Right lobe of liver (tissue), 6 donors: ENCODE measurements at regions not wholly inside any gene's neighbourhood (a gene's known extent, or its start where the extent isn't known, plus 50 kb on each side); places are given as distances from the start of the nearest gene placed in this dataset.
A peak's percentile ranks its signal among the peaks of the same experiment; 100 is the strongest.

ENCODE experiments used
- ATAC-seq, 4 donors: fragments of 200-7000 bp; cut with Tn5 transposase; one replicate each; pipeline ENCODE4 v1.9.1; 2020; ENCODE audit warnings: mild to moderate bottlenecking in 4 of 4, moderate library complexity in 4 of 4
- DNase-seq, 3 donors: peaks; one replicate each; pipeline ENCODE4 v3.0.0-alpha.2; 2020
- H3K27ac ChIP-seq, 3 donors: fragments of 200-600 bp; one replicate each; pipeline ENCODE4 v1.8.0; 2022
- H3K27me3 ChIP-seq, 2 donors: fragments of 200-600 bp; one replicate each; pipeline ENCODE4 v1.8.0; 2022
- H3K36me3 ChIP-seq, 4 donors: fragments of 200-600 bp; sonication (generic) in 1 of 4; one replicate each; pipeline versions ENCODE4 v1.5.1 to v1.8.0; 2017 to 2022; ENCODE audit warnings: control low read depth in 1 of 4
- H3K4me1 ChIP-seq, 4 donors: fragments of 200-600 bp; sonication (generic) in 1 of 4; one replicate each; pipeline versions ENCODE4 v1.5.1 to v1.8.0; 2017 to 2022; ENCODE audit warnings: control low read depth in 1 of 4
- H3K4me3 ChIP-seq, 3 donors: fragments of 200-600 bp; one replicate each; pipeline ENCODE4 v1.8.0; 2022
- H3K9me3 ChIP-seq, 4 donors: fragments of 200-600 bp; sonication (generic) in 1 of 4; one replicate each; pipeline versions ENCODE4 v1.5.1 to v1.8.0; 2017 to 2022; ENCODE audit warnings: control low read depth in 1 of 4
- POLR2A ChIP-seq: fragments of 450-650 bp; IDR thresholded peaks from one replicate; pipeline ENCODE4 v1.6.1; 2017; ENCODE audit warnings: antibody characterized with exemption, mild to moderate bottlenecking
- WGBS: methylation state at CpG from one replicate; pipeline ENCODE4 v1.1.6; 2018; ENCODE audit warnings: low coverage, low lambda C conversion rate; ENCODE audit not compliant: insufficient coverage; ENCODE audit errors: missing lambda C conversion rate; 5-methylcytosine and 5-hydroxymethylcytosine counted together
- intact Hi-C, 2 donors: fragments of 100-400 bp; cut with DNase I; formaldehyde crosslinking; loops; one replicate each; pipeline versions ENCODE4 v1.11.2 to v1.14.1; 2022
- TF ChIP-seq, protein P1 (sequence below), 4 donors: fragments of 200-600 bp in 3 of 4; fragments of 450-650 bp in 1 of 4; IDR thresholded peaks; one replicate each; pipeline versions ENCODE4 v1.5.1 to v1.8.0; 2016 to 2022; ENCODE audit warnings: antibody characterized with exemption in 4 of 4, mild to moderate bottlenecking in 2 of 4
- donor health status: DM: no; HTN: yes; CAD: no.
- donor health status: DM: no; HTN: no; CAD: no.
- donor health status: DM: no; HTN: no; CAD: no.
- donor health status: DM: no; HTN: yes; CAD: no.
- donor health status: DM: no; HTN: yes; CAD: no.

DNA sequence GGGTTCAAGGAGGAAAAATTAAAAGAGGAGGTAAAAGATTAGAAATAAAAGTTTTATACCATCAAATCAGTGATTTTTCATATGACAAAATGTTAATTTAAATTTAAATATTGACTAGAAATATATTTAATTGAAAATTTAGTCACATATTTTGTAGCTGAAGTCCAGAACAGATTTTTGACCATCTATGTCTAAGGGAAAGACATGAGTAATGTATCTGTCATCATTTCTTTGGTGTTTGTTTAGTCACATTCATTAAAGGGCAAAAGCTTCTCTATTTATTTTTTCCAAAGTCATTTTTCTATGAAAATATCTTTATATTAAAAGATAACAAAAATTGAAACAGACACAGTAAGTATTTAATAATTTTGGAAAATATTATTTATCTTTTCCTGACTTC, 252.0 kb upstream of the ISL1 start:
- no peaks in the 10 kb centered on the region for H3K27me3 ChIP-seq
- no peak overlapping the region for H3K4me3 ChIP-seq
- no peak for DNase-seq
- H3K4me1 ChIP-seq, result no peaks in the 10 kb centered on the region
- intact Hi-C loops, result no loop called here
- ATAC-seq, result no peak
- no peak for TF ChIP-seq POLR2A
- TF ChIP-seq, protein P1, sequence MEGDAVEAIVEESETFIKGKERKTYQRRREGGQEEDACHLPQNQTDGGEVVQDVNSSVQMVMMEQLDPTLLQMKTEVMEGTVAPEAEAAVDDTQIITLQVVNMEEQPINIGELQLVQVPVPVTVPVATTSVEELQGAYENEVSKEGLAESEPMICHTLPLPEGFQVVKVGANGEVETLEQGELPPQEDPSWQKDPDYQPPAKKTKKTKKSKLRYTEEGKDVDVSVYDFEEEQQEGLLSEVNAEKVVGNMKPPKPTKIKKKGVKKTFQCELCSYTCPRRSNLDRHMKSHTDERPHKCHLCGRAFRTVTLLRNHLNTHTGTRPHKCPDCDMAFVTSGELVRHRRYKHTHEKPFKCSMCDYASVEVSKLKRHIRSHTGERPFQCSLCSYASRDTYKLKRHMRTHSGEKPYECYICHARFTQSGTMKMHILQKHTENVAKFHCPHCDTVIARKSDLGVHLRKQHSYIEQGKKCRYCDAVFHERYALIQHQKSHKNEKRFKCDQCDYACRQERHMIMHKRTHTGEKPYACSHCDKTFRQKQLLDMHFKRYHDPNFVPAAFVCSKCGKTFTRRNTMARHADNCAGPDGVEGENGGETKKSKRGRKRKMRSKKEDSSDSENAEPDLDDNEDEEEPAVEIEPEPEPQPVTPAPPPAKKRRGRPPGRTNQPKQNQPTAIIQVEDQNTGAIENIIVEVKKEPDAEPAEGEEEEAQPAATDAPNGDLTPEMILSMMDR (IDR thresholded peaks at IDR 0.05), result no peak
- H3K27ac ChIP-seq, result no peak overlapping the region
- no peaks in the 10 kb centered on the region for H3K36me3 ChIP-seq
- no peaks in the 10 kb centered on the region for H3K9me3 ChIP-seq

DNA sequence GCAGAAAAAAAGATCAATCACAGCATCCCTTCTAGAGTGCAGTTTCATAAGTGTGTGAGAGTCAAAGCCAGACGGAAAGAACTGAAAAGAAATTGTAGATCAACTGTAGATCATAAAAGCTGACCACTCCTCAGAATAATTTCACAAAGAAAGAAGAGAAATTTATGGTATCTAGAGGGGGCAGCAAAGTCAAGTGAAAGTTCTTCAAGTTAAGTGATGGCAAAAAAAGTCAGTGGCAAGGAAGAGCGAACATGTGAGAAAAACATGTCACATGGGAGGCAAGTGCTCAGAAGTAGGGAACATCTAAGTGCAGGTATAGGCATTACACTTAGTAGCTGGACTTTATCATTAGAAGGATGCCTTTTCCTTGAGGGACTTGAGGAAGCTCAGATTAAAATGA, 245.1 kb upstream of the ISL1 start:
- no peak overlapping the region for H3K27ac ChIP-seq
- H3K4me3 ChIP-seq, result no peak overlapping the region
- TF ChIP-seq, protein P1 (IDR thresholded peaks at IDR 0.05), result no peak
- intact Hi-C loops, result no loop called here
- H3K9me3 ChIP-seq, result no peaks in the 10 kb centered on the region
- DNase-seq (no peak), ATAC-seq (no peak)
- WGBS, result 69% methylated on average over 2 of the region's 2 CpGs
- no peaks in the 10 kb centered on the region for H3K36me3 ChIP-seq
- H3K27me3 ChIP-seq, result no peaks in the 10 kb centered on the region
- H3K4me1 ChIP-seq, result no peaks in the 10 kb centered on the region

DNA sequence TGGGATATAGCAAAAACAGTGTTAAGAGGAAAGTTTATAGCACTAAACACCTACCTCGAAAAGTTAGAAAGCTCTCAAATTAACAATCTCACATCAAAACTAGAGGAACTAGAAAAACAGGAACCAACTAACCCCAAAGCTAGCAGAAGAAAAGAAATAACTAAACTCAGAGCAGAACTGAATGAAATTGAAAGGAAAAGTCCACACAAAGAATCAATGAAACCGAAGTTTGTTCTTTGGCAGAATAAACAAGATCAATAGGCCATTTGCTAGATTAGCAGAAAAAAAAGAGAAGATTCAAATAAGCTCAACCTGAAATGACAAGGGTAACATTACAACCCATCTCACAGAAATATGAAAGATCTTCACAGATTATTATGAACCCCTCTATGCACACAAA, 234.8 kb upstream of the ISL1 start:
- intact Hi-C loops, result no loop called here
- Histone ChIP-seq H3K9me3 (no peaks in the 10 kb centered on the region), H3K27me3 (no peaks in the 10 kb centered on the region), H3K36me3 (no peaks in the 10 kb centered on the region), H3K4me1 (no peaks in the 10 kb centered on the region), H3K27ac (peak overlapping the region in 2 of 3 donors; percentile 9 to 19), H3K4me3 (peak overlapping the region in 1 of 3 donors; percentile 25)
- TF ChIP-seq POLR2A, result no peak
- TF ChIP-seq, protein P1 (IDR thresholded peaks at IDR 0.05), result no peak
- DNase-seq (no peak), ATAC-seq (peak; percentile 32 to 81 (median 60))
- WGBS, result 24% methylated on average over 2 of the region's 2 CpGs

DNA sequence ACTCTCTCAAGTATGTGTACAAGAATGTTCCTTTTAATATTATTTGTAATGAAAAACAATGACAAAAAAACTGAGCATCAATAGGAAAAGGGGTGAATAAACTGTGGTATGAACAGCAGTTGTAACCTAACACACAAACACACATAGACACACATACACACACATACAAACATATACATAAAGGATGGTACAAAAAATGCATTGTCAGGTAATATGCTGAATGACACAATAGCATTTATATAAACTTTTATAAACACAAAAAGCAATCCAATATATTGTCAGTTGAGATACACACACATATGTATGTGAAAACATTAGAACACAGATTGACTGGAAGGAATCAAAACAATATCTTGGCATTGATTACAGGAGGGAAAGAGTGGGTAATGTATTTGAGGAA, 227.0 kb upstream of the ISL1 start:
- intact Hi-C loops, result no loop called here
- H3K4me3 ChIP-seq, result no peak overlapping the region
- H3K36me3 ChIP-seq, result no peaks in the 10 kb centered on the region
- no peaks in the 10 kb centered on the region for H3K4me1 ChIP-seq
- H3K27ac ChIP-seq, result no peak overlapping the region
- no peak for DNase-seq
- TF ChIP-seq, protein P1 (IDR thresholded peaks at IDR 0.05), result no peak
- no peak for TF ChIP-seq POLR2A
- H3K9me3 ChIP-seq, result no peaks in the 10 kb centered on the region
- ATAC-seq, result no peak
- no peaks in the 10 kb centered on the region for H3K27me3 ChIP-seq

DNA sequence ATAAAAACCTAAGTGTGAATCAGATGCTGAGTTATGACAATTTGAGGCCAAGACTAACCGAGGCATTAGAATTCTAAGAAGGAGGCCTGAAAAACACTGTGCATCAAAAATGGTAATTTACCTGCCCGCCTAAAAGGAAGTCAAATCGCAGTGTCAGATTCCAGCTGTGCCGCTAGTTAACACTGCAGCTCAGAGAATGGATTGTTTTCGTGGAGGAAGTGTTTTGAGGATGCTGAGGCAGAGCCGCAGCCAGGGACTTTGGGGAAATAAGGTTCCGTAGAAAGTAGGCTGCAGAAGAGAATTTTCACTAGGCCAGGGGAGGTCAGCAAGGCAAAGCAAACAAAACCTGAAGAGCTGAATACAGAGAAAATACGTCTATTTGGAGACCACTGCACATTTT, 226.4 kb upstream of the ISL1 start:
- TF ChIP-seq POLR2A, result no peak
- TF ChIP-seq, protein P1 (IDR thresholded peaks at IDR 0.05), result no peak
- Histone ChIP-seq H3K4me1 (no peaks in the 10 kb centered on the region), H3K9me3 (no peaks in the 10 kb centered on the region), H3K4me3 (no peak overlapping the region), H3K27me3 (no peaks in the 10 kb centered on the region), H3K27ac (no peak overlapping the region), H3K36me3 (no peaks in the 10 kb centered on the region)
- ATAC-seq (no peak), DNase-seq (no peak)
- WGBS, result 45% methylated on average over 8 of the region's 8 CpGs
- intact Hi-C loops, result no loop called here
